NCI-H1105 (cell line): ENCODE measurements at regions not wholly inside any gene's neighbourhood (a gene's known extent, or its start where the extent isn't known, plus 50 kb on each side); places are given as distances from the start of the nearest gene placed in this dataset.
"Not testable (repeated sequence)": the region's sequence is repeated elsewhere in the genome, so short reads cannot be mapped to it uniquely, and the experiment has no call there.

Experiments
- DNase-seq: peaks from one replicate; lab custom pipeline; 2025; lab: John Stamatoyannopoulos, UW

- no peak for DNase-seq
These were observed 85.4 kb upstream of the MED13 start for GRCh38 chr17:62150471-62150870.

GRCh38 chr17:62149961-62150360, 84.9 kb upstream of the MED13 start:
- DNase-seq: no peak

- no peak for DNase-seq
These were observed 82.2 kb upstream of the MED13 start for GRCh38 chr17:62147284-62147683.

GRCh38 chr17:62140836-62141235, 75.8 kb upstream of the MED13 start:
- no peak for DNase-seq

GRCh38 chr17:62140376-62140775, 75.3 kb upstream of the MED13 start:
- DNase-seq: no peak

GRCh38 chr17:62139690-62140354, 74.7 kb upstream of the MED13 start:
- DNase-seq: not testable (repeated sequence)

GRCh38 chr17:62139141-62139540, 74.1 kb upstream of the MED13 start:
- DNase-seq: no peak

GRCh38 chr17:62138676-62139121, 73.6 kb upstream of the MED13 start:
- not testable (repeated sequence) for DNase-seq

GRCh38 chr17:62137734-62138624, 72.9 kb upstream of the MED13 start:
- DNase-seq: not testable (repeated sequence)

GRCh38 chr17:62137013-62137733, 72.1 kb upstream of the MED13 start:
- DNase-seq: not testable (repeated sequence)

- no peak for DNase-seq
These were observed 70.7 kb upstream of the MED13 start for GRCh38 chr17:62135742-62136141.

- DNase-seq: not testable (repeated sequence)
These were observed 70.0 kb upstream of the MED13 start for GRCh38 chr17:62135096-62135495.

GRCh38 chr17:62134397-62134796, 69.3 kb upstream of the MED13 start:
- no peak for DNase-seq

GRCh38 chr17:62131271-62131670, 66.2 kb upstream of the MED13 start:
- DNase-seq: not testable (repeated sequence)

GRCh38 chr17:62130739-62131138, 65.7 kb upstream of the MED13 start:
- no peak for DNase-seq

GRCh38 chr17:62126292-62126691, 61.2 kb upstream of the MED13 start:
- peak; percentile 93 for DNase-seq

- no peak for DNase-seq
These were observed 60.2 kb upstream of the MED13 start for GRCh38 chr17:62125307-62125706.

- no peak for DNase-seq
These were observed 56.1 kb upstream of the MED13 start for GRCh38 chr17:62121025-62121730.

- DNase-seq: no peak
These were observed 54.3 kb upstream of the MED13 start for GRCh38 chr17:62119373-62119772.
